Endothelial cell (in vitro differentiated cells): ENCODE measurements at regions not wholly inside any gene's neighbourhood (a gene's known extent, or its start where the extent isn't known, plus 50 kb on each side); places are given as distances from the start of the nearest gene placed in this dataset.

Source experiments
- DNase-seq: peaks from one replicate; pipeline ENCODE4 v3.0.0; 2021; ENCODE audit warnings: low spot score
- H3K27ac Mint-ChIP-seq: one replicate; pipeline ENCODE4 v1.8.0; 2021; ENCODE audit warnings: mixed read lengths, inconsistent platforms; ENCODE audit not compliant: unreplicated experiment
- H3K27me3 Mint-ChIP-seq: one replicate; pipeline ENCODE4 v1.8.0; 2021; ENCODE audit warnings: mild to moderate bottlenecking, moderate library complexity, mixed read lengths, inconsistent platforms; ENCODE audit not compliant: unreplicated experiment
- H3K36me3 Mint-ChIP-seq: one replicate; pipeline ENCODE4 v1.8.0; 2021; ENCODE audit warnings: mild to moderate bottlenecking, low read depth, mixed read lengths, inconsistent platforms; ENCODE audit not compliant: unreplicated experiment
- H3K4me1 Mint-ChIP-seq: one replicate; pipeline ENCODE4 v1.8.0; 2021; ENCODE audit warnings: mild to moderate bottlenecking, mixed read lengths, inconsistent platforms; ENCODE audit not compliant: unreplicated experiment
- H3K4me3 Mint-ChIP-seq: one replicate; pipeline ENCODE4 v1.8.0; 2021; ENCODE audit warnings: mild to moderate bottlenecking, mixed read lengths, inconsistent platforms; ENCODE audit not compliant: unreplicated experiment
- H3K9me3 Mint-ChIP-seq: one replicate; pipeline ENCODE4 v1.8.0; 2021; ENCODE audit warnings: mixed read lengths, inconsistent platforms; ENCODE audit not compliant: unreplicated experiment
- CTCF ChIP-seq: fragments of 200-600 bp; sonication (generic); IDR thresholded peaks from one replicate; pipeline ENCODE4 v1.5.0; 2021; ENCODE audit warnings: antibody characterized with exemption; ENCODE audit not compliant: unreplicated experiment

- Mint-ChIP-seq H3K27me3 (peaks cover 3% of the 10 kb centered on the region), H3K9me3 (no peaks in the 10 kb centered on the region), H3K27ac (no peak overlapping the region), H3K36me3 (peaks cover 4% of the 10 kb centered on the region), H3K4me3 (no peak overlapping the region), H3K4me1 (no peaks in the 10 kb centered on the region)
- TF ChIP-seq CTCF: no peak
- DNase-seq: no peak
These were observed 144.3 kb upstream of the KCNE2 start for GRCh38 chr21:34219334-34220060.

GRCh38 chr21:34220556-34221195 lies 143.1 kb upstream of the KCNE2 start:
- no peak overlapping the region for H3K27ac Mint-ChIP-seq
- H3K9me3 Mint-ChIP-seq: no peaks in the 10 kb centered on the region
- no peak overlapping the region for H3K4me3 Mint-ChIP-seq
- no peak for TF ChIP-seq CTCF
- no peak for DNase-seq
- H3K27me3 Mint-ChIP-seq: peaks cover 3% of the 10 kb centered on the region
- no peaks in the 10 kb centered on the region for H3K4me1 Mint-ChIP-seq
- H3K36me3 Mint-ChIP-seq: peaks cover 4% of the 10 kb centered on the region

- peaks cover 4% of the 10 kb centered on the region for H3K36me3 Mint-ChIP-seq
- DNase-seq: no peak
- H3K4me1 Mint-ChIP-seq: no peaks in the 10 kb centered on the region
- H3K27ac Mint-ChIP-seq: no peak overlapping the region
- no peaks in the 10 kb centered on the region for H3K9me3 Mint-ChIP-seq
- peaks cover 3% of the 10 kb centered on the region for H3K27me3 Mint-ChIP-seq
- no peak for TF ChIP-seq CTCF
- H3K4me3 Mint-ChIP-seq: no peak overlapping the region
These were observed 142.3 kb upstream of the KCNE2 start for GRCh38 chr21:34221331-34222030.

GRCh38 chr21:34222031-34222335 lies 141.8 kb upstream of the KCNE2 start:
- H3K27ac Mint-ChIP-seq: no peak overlapping the region
- DNase-seq: no peak
- H3K4me3 Mint-ChIP-seq: no peak overlapping the region
- peaks cover 3% of the 10 kb centered on the region for H3K27me3 Mint-ChIP-seq
- no peaks in the 10 kb centered on the region for H3K9me3 Mint-ChIP-seq
- no peaks in the 10 kb centered on the region for H3K4me1 Mint-ChIP-seq
- TF ChIP-seq CTCF: no peak
- peaks cover 4% of the 10 kb centered on the region for H3K36me3 Mint-ChIP-seq

GRCh38 chr21:34223376-34223775 lies 140.4 kb upstream of the KCNE2 start:
- Mint-ChIP-seq H3K9me3 (no peaks in the 10 kb centered on the region), H3K4me1 (no peaks in the 10 kb centered on the region), H3K27me3 (peaks cover 3% of the 10 kb centered on the region), H3K4me3 (no peak overlapping the region), H3K36me3 (peaks cover 4% of the 10 kb centered on the region), H3K27ac (no peak overlapping the region)
- no peak for TF ChIP-seq CTCF
- no peak for DNase-seq
